NCI-H146 treated with DMSO at 0.1 percent for 48 hours (cell line): ENCODE measurements at regions not wholly inside any gene's neighbourhood (a gene's known extent, or its start where the extent isn't known, plus 50 kb on each side); places are given as distances from the start of the nearest gene placed in this dataset.

Experiments
- DNase-seq: peaks from one replicate; lab custom pipeline; 2025; ENCODE audit not compliant: unreplicated experiment; lab: John Stamatoyannopoulos, UW

- DNase-seq = no peak
Observed at GRCh38 chr2:2751715-2752315, 420.7 kb upstream of the MYT1L start.

DNA sequence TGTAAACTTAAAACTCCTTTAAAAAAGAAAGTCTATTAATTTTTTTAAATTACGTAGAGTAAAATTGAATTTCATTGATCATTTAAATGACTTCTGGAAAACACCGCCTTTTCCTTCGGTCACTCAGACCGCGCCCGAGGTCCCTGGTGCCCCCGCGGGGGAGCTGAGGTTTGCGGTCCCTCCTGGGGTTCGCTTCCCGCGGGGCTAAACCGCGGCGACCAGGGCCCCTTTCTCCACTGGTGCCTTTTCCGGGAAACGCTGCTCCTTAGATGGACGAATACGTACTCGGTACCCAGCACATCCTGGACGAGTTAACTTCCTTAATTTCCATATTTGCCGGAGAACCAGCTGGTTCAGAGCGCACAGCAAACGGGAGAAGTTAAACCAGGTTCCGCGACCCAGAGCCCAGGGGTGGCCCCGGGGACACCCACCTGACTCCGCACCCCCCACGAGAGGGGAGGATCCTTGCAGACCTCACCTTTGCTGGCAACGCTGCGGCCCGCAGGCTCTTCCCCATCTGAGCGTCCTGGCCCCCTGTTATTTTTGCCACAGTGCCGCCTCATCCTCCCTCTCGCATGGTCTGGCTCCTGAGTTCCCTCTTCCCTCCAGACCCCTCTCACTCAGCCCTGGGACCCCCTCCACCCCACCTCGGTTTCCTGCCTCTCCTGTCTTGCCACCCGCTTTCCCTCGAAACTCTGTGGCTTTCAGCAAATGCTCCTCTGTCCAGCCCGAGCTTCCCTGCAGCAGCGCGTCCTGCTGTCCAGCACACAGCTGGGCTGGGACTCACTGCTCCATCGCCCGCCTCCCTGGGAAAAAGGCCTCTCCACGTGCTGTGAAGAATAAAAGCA lies 420.0 kb upstream of the MYT1L start:
- DNase-seq = no peak

DNA sequence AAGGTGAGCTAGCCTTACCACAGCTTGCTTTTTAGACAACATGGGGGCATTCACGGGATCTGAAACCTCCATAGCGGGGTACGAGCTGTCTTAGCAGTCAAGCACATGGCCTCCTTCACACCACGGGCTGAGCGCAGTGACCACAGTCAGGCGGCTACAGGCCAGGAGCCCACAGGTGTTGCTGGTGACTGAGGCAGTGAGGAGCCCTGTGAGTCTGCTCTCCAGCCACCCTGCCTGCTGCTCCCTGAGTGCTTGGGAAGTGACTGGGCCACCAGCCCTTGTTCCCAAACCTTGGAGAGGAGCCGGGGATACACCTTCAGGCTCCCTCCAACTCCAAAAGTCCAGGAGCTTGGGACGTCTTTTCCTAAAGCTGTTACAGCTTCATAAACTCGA lies 418.1 kb upstream of the MYT1L start:
- DNase-seq = no peak

DNA sequence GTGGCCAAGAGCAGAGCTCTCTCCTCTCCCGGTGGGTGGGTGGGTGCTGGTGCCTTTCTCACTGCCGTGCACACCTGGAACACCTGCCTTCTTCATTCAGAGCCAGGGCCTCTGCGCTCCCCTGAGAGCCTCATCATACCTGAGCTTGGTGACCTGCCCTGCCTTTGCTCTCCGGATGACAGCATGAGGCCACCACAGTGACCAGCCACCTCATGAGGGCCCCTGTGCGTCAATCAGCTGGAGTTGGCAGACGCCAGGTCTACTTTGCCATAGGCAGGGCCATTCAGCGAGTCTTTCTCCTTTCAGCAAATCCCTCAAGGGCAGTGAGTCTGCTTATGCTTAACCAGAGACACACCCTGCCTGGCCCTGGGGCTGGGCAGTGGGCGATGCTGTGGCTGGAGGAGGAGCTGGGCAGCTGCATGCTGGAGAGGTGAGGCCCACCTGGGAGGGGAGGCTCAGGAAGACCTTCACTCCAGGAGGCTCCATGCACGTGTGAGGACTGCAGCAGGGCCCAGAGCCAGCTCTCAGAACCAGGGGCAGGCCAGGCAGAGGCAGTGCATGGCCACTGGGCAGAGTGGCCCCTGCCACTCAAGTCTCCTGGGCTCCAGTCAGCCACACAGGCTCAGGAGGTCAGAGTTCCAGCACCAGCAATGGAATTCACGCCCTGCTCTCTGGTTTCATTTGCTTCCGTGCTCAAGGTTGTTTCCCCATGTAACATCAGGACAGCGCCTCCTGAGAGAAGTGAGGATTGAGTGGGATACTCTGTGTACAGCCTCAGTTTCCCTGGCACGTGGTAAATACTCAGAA lies 417.5 kb upstream of the MYT1L start:
- no peak for DNase-seq

DNA sequence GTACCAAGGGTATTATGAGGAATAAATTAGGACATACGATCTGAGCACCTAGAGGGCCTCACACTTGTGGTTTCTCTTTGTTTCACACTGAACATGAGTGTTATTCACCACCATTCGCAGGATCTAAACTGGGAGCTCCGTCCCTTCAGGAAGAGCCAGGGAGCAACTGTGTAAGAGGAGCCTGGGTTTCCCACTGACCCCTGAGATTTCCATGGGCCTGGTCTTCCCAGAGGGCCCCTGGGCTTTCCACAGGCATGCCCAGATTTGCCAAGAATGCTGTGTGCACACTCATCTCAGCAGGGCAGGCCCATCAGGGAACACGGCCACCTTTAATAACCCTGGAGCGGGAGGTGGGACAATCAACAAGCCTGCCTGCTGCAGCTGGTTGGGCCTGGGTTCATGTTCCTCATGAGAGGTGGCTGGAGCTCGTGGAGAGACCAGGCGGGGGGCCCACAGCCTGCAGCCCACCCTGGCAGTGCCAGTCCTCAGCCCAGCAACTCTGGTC lies 416.8 kb upstream of the MYT1L start:
- DNase-seq = no peak

DNA sequence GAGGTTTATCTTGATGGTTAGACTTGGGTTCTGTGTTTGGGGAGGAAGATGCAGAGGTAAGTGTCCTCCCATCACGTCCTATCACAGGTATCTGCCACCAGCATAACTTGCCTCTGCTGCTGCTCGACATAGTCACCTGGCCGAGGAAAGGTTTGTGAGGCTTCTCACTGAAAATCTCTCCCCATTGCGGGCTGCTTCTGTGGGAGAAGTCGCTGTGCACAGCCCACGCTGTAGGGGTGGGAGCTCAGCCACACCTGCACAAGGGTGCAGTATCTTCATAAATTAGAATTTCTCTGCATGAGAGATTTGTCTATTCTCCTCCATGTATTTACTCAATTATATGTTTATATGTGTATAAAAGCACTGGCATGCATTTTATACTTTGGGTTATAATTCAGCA lies 415.7 kb upstream of the MYT1L start:
- no peak for DNase-seq

- no peak for DNase-seq
Observed at GRCh38 chr2:2744958-2745715, 414.1 kb upstream of the MYT1L start.

GRCh38 chr2:2744107-2744506 lies 413.0 kb upstream of the MYT1L start:
- no peak for DNase-seq

DNA sequence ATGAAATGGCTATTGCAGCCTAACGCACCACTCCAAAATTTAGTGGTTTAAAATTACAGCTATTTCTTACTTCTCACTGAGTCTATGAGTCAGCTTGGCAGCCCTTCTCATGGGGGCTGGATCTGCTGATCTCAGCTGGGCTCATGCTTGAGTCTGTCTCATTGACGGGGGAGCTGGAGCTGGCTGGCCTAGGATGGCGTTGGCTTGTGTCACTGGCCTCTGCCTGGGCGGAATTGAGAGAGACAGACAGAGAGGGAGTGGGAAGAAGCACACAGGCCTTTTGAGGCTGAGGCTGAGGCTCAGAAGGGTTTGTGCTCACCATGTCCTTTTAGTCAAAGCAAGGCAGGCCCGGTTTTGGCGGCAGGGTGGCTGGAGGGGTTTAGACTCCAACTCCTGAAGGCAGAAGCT lies 412.1 kb upstream of the MYT1L start:
- DNase-seq = no peak

- DNase-seq = no peak
Observed at GRCh38 chr2:2742726-2743125, 411.7 kb upstream of the MYT1L start.

- DNase-seq = no peak
Observed at GRCh38 chr2:2740238-2740775, 409.2 kb upstream of the MYT1L start.

DNA sequence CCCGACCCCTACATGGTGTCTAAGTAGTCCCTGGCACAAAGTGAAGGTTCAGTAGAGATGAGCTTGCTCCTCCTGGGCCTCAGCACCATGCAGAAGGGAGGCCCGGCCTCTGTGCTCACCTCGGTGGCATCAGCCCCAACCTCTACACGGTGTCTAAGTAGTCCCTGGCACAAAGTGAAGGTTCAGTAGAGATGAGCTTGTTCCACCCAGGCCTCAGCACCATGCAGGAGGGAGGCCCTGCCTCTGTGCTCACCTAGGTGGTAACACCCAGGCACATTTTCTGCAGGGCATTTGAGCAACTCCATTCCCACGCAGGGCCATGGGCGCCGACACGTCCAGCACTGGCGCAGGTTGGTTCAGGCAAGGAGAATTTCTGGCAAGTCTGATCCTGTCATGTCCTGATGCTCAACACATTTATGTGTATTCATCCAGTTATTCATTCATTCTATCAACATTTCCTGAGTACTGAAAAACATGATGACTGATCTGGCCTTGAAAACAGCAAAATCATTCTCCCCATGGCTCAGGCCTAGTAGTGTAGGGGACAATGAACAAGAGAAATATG lies 408.2 kb upstream of the MYT1L start:
- DNase-seq = no peak

DNA sequence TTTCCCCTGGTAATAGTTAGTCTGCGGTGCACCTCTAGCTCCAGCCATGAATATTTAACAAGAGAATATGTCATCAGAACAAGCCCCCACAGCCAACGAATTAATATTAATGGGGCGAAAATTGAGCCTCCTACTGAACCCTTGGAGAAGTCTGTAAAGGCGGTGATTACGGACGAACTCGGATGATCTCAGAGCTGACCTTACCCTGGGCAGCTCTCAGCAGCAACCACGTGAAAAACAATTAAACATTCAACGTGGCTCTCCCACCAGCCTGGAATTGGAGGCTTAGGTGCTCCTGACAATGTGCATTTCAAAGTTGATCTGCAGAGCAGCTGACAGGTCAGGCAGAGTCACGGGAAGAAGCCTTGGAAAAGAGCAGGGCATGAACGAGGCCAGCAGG lies 407.6 kb upstream of the MYT1L start:
- DNase-seq = no peak

DNA sequence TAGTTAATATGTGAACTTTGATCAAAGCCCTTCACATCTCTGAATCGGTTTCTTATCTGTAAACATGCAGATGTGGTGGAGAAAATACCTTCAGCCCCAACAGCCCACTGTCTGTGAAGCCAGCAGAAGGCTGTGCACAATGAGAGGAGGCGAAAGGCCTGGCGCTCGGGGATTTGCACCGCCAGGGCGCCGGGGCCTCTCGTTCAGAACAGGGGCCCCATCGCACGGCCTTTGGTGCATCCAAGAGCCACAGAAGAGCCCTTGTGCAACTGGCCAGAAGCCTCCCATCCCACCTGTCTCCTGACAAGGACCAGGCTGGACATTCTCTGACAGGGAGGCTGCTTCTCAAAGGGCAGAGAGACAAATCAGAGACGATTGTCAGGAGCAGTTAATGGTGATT lies 407.2 kb upstream of the MYT1L start:
- no peak for DNase-seq

- peak; percentile 58 for DNase-seq
Observed at GRCh38 chr2:2735041-2735440, 404.0 kb upstream of the MYT1L start.

GRCh38 chr2:2734308-2734707 lies 403.2 kb upstream of the MYT1L start:
- no peak for DNase-seq

GRCh38 chr2:2733818-2734217 lies 402.7 kb upstream of the MYT1L start:
- DNase-seq = no peak

DNA sequence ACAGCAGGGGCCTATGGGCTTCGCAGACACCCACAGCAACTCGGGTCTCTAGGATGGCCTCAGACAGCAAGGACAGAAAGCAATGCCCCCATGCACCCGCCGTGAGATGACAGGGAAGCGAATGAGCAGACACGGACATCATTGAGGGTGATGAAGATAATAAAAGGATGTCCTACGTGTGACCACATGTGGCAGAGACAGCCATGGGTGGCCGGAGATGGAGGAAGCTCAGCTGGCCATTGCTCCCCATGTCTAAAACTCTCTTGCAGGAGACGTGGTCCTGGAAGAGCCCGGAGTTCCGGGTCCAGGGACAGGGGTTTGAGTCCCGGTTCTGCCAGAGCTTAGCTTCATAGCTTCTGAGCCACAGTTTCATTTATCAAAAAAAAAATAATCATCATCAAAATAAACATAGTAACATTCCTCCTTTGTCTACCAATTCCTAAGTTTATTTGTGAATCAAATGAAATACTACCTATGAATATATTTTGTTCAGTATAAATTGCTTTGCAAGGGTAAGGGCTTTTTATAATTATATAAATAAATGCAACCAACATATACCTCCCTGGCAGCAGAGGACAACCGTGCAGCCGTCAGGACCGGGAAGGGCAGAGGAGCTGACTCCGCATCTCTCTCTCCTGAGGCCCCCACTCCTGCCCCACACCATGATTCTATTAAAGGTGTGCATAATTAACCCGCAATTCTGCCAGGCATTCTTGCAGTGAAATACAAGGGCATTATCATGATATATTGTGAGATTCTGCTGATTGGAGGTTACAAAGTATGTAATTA lies 401.4 kb upstream of the MYT1L start:
- no peak for DNase-seq

DNA sequence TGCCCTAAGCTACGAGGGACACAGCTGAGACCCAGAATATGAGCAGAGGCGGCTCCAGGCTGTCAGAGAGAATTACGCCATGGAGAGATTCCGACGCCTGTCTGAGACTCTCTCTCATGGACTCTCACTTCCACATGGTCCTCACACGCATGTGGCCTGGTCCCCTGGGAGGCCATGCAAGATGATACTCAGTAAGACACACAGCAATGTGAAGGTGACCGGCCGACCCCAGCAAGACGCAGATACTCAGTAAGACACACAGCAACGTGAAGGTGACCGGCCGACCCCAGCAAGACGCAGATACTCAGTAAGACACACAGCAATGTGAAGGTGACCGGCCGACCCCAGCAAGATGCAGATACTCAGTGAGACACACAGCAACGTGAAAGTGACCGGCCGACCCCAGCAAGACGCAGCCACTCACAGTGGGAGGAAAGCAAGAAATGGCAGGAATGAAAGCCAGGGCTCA lies 400.8 kb upstream of the MYT1L start:
- DNase-seq = no peak
